OCI-LY7 (cell line): ENCODE measurements at regions not wholly inside any gene's neighbourhood (a gene's known extent, or its start where the extent isn't known, plus 50 kb on each side); places are given as distances from the start of the nearest gene placed in this dataset.

Experiments used
- BruUV-seq: library from RNA; stranded (reverse); fragments of 400-500 nt; replicated peaks from 2 replicates; lab custom pipeline; 2021; lab: Mats Ljungman, UMichigan
- CTCF ChIA-PET: fragments of 300-600 bp; sonication (Branson Sonifier 250); formaldehyde crosslinking; loops from one replicate; lab custom pipeline; 2022; ENCODE audit warnings: antibody characterized with exemption; ENCODE audit not compliant: unreplicated experiment; lab: Charles Lee
- POLR2A ChIA-PET: fragments of 300-600 bp; sonication (Branson Sonifier 250); formaldehyde crosslinking; loops from one replicate; lab custom pipeline; 2022; ENCODE audit warnings: antibody characterized with exemption; lab: Charles Lee
- DNase-seq: peaks from one replicate; pipeline ENCODE4 v3.0.0-alpha.2; 2015; ENCODE audit warnings: low spot score
- H2AFZ ChIP-seq: fragments of 200-600 bp; sonication (generic), shearing (Covaris generic); 2 replicates; pipeline ENCODE4 v1.6.1; 2014; ENCODE audit warnings: mild to moderate bottlenecking, antibody characterized with exemption, low read length, moderate library complexity
- H3K27ac ChIP-seq: fragments of 200-600 bp; sonication (generic); 2 replicates; pipeline ENCODE4 v1.5.1; 2014; ENCODE audit warnings: mixed run types, low read depth, mild to moderate bottlenecking, moderate library complexity, low read length, inconsistent platforms; ENCODE audit not compliant: poor library complexity, severe bottlenecking
- H3K36me3 ChIP-seq: fragments of 200-600 bp; sonication (generic); 2 replicates; pipeline ENCODE4 v1.6.1; 2014; ENCODE audit warnings: mild to moderate bottlenecking, antibody characterized with exemption, low read length, moderate library complexity, mixed read lengths; ENCODE audit not compliant: insufficient read depth
- H3K4me1 ChIP-seq: fragments of 200-600 bp; sonication (generic); 2 replicates; pipeline ENCODE4 v1.5.1; 2014; ENCODE audit warnings: mild to moderate bottlenecking, low read length; ENCODE audit not compliant: insufficient read depth, poor library complexity, severe bottlenecking
- H3K4me2 ChIP-seq: fragments of 200-600 bp; sonication (generic); 2 replicates; pipeline ENCODE4 v1.6.1; 2014; ENCODE audit warnings: mild to moderate bottlenecking, low read length
- H3K4me3 ChIP-seq: fragments of 200-600 bp; sonication (generic); 2 replicates; pipeline ENCODE4 v1.5.1; 2014; ENCODE audit warnings: mild to moderate bottlenecking, low read depth, low read length; ENCODE audit not compliant: poor library complexity, severe bottlenecking
- H3K79me2 ChIP-seq: fragments of 200-600 bp; sonication (generic); 2 replicates; pipeline ENCODE4 v1.6.1; 2016; ENCODE audit warnings: low read depth, mild to moderate bottlenecking, low read length, moderate library complexity, mixed read lengths; ENCODE audit not compliant: insufficient read depth
- H3K9me2 ChIP-seq: fragments of 200-600 bp; sonication (generic); 2 replicates; pipeline ENCODE4 v1.6.1; 2016; ENCODE audit warnings: mild to moderate bottlenecking, low read length, mixed read lengths; ENCODE audit not compliant: insufficient read depth
- H3K9me3 ChIP-seq: fragments of 200-600 bp; sonication (generic); 2 replicates; pipeline ENCODE4 v1.6.1; 2014; ENCODE audit warnings: mild to moderate bottlenecking, mixed run types, low read length, mixed read lengths
- H4K20me1 ChIP-seq: fragments of 200-600 bp; sonication (generic); 2 replicates; pipeline ENCODE4 v1.6.1; 2014; ENCODE audit warnings: mild to moderate bottlenecking, antibody characterized with exemption, low read length, moderate library complexity, mixed read lengths; ENCODE audit not compliant: insufficient read depth
- EZH2phosphoT487 ChIP-seq: fragments of 200-600 bp; sonication (generic); IDR thresholded peaks from 2 replicates; pipeline ENCODE4 v1.6.1; 2018; ENCODE audit warnings: low read depth, borderline replicate concordance, mild to moderate bottlenecking, mixed run types, antibody characterized with exemption, low read length, moderate library complexity, mixed read lengths
- intact Hi-C: fragments of 100-400 bp; cut with micrococcal nuclease; formaldehyde crosslinking; loops from one replicate; pipeline ENCODE4 v1.10.0; 2022; ENCODE audit not compliant: unreplicated experiment
- TF ChIP-seq, protein P1 (sequence below): fragments of 200-600 bp; sonication (generic); conservative IDR thresholded peaks from 2 replicates; pipeline ENCODE4 v1.5.1; 2014; ENCODE audit warnings: mild to moderate bottlenecking, antibody characterized with exemption, low read length, moderate library complexity, mixed read lengths

DNA sequence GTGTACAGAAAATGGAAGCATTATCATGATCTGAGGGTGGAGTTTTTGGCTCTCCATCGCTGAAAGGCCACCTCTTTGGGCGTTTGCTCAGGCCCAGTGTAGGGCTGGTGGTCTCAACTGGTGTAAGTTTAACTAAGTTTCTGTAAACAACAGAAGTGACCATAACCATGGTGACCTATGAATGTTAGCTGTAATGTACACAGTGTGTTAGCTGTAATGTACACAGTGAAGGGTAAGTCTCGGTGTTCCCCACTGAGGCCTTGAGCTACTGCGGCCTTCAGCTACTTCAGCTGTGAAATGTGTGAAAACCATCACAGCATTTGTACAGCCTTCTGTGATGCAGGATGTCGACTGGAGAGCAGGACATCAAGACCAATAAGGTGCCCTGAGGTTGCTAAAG is 185.2 kb downstream of the MYLK4 start:
- no peak for DNase-seq
- ChIA-PET POLR2A (interaction anchor here (0.6 kb wide), 1 partner anchor 1626 kb away, joined by 3 read pairs; no protein-coding TSS in a partner anchor), CTCF (no interaction called here)
- Histone ChIP-seq H3K9me3 (no peaks in the 10 kb centered on the region), H3K27ac (no peak overlapping the region), H3K4me3 (no peak overlapping the region), H3K79me2 (no peaks in the 10 kb centered on the region), H3K9me2 (no peaks in the 10 kb centered on the region), H3K36me3 (no peaks in the 10 kb centered on the region), H3K4me1 (no peaks in the 10 kb centered on the region), H4K20me1 (no peaks in the 10 kb centered on the region), H3K4me2 (no peak overlapping the region), H2AFZ (no peak overlapping the region)
- intact Hi-C loops, result no loop called here
- BruUV-seq, result no TSS peak
- TF ChIP-seq, protein P1, sequence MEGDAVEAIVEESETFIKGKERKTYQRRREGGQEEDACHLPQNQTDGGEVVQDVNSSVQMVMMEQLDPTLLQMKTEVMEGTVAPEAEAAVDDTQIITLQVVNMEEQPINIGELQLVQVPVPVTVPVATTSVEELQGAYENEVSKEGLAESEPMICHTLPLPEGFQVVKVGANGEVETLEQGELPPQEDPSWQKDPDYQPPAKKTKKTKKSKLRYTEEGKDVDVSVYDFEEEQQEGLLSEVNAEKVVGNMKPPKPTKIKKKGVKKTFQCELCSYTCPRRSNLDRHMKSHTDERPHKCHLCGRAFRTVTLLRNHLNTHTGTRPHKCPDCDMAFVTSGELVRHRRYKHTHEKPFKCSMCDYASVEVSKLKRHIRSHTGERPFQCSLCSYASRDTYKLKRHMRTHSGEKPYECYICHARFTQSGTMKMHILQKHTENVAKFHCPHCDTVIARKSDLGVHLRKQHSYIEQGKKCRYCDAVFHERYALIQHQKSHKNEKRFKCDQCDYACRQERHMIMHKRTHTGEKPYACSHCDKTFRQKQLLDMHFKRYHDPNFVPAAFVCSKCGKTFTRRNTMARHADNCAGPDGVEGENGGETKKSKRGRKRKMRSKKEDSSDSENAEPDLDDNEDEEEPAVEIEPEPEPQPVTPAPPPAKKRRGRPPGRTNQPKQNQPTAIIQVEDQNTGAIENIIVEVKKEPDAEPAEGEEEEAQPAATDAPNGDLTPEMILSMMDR, result no peak
- TF ChIP-seq EZH2phosphoT487, result no peak

DNA sequence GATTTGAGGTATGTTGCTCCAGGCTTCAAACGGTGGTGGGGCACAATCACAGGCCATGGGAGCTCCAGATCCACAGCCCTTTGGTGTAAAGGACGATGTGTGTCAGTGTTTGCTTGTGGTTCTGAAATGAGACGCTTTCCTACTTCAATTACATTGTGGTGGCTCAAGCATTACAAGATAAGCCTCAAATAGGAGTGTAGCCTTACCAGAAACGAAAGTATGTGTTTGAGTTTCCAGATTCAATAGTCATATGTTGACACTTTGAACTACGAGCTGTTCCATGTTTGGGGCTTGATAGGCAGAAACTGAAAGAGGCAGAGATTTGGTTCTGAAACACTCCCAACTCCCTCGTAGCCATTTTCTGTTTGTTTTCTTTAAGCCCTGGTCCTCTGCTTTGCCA is 187.1 kb downstream of the MYLK4 start:
- DNase-seq, result no peak
- POLR2A ChIA-PET, result interaction anchor here (0.6 kb wide), 1 partner anchor 839 kb away, joined by 3 read pairs; no protein-coding TSS in a partner anchor
- Histone ChIP-seq H3K79me2 (no peaks in the 10 kb centered on the region), H3K36me3 (no peaks in the 10 kb centered on the region), H3K9me2 (no peaks in the 10 kb centered on the region), H3K9me3 (no peaks in the 10 kb centered on the region), H4K20me1 (no peaks in the 10 kb centered on the region), H3K4me2 (no peak overlapping the region), H3K27ac (no peak overlapping the region), H2AFZ (no peak overlapping the region), H3K4me1 (no peaks in the 10 kb centered on the region), H3K4me3 (no peak overlapping the region)
- intact Hi-C loops, result no loop called here
- CTCF ChIA-PET, result no interaction called here
- no TSS peak for BruUV-seq
- TF ChIP-seq, protein P1, result no peak
- TF ChIP-seq EZH2phosphoT487, result no peak

DNA sequence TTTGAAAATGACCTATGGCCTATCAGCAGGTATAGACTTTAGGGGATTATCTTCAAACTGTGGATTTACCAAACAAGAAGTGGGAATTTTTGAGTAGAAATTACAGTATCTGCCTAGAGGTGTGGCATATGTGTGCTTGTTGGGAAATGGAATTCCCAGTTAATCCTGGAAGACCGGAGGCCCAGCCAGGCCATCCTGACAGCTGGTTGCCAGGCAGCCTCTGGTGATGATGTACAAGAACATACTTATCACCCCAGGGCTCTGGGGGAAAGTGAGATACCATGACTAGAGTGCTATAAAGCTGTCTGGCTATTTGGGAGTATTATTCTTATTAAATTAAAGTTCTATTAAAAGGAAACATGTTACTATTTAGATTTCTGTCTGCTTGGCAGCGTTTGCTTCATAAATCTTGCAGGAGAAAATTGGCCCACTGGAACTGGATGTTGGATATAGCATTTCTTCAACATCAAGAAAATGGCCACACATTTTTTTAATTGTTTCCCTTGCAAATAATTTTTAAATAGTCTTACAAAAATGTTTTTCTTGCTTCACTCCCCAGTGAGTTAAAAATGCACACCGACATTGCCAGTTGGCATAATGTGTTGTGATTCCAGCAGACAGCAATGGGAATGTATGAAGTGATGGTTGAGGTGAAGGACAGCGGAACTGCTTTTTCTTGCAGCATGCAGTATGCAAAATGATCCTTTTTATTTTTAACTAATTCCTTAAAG is 187.8 kb downstream of the MYLK4 start:
- Histone ChIP-seq H3K36me3 (no peaks in the 10 kb centered on the region), H3K9me3 (no peaks in the 10 kb centered on the region), H3K9me2 (no peaks in the 10 kb centered on the region), H3K4me1 (no peaks in the 10 kb centered on the region), H3K4me3 (no peak overlapping the region), H2AFZ (no peak overlapping the region), H3K27ac (no peak overlapping the region), H3K79me2 (no peaks in the 10 kb centered on the region), H3K4me2 (no peak overlapping the region), H4K20me1 (no peaks in the 10 kb centered on the region)
- TF ChIP-seq EZH2phosphoT487, result no peak
- TF ChIP-seq, protein P1, result no peak
- intact Hi-C loops, result no loop called here
- POLR2A ChIA-PET, result interaction anchor here (0.6 kb wide), 1 partner anchor 840 kb away, joined by 3 read pairs; no protein-coding TSS in a partner anchor
- BruUV-seq, result no TSS peak
- CTCF ChIA-PET, result no interaction called here
- DNase-seq, result no peak
